ENCODE measurements at regions not wholly inside any gene's neighbourhood (a gene's known extent, or its start where the extent isn't known, plus 50 kb on each side); places are given as distances from the start of the nearest gene placed in this dataset.

- Histone ChIP-seq H3K36me3 (no peaks in the 10 kb centered on the region), H3K27ac (no peak overlapping the region), H3K4me3 (no peak overlapping the region), H3K4me1 (no peaks in the 10 kb centered on the region), H3K9me3 (no peaks in the 10 kb centered on the region), H3K27me3 (no peaks in the 10 kb centered on the region)
- TF ChIP-seq CTCF (IDR thresholded peaks at IDR 0.05) (no peak), POLR2A (IDR thresholded peaks at IDR 0.05) (no peak)
- no peak for DNase-seq
- intact Hi-C loops (cut with DNase I), result no loop called here
- WGBS, 2 donors, result 79 to 80% methylated on average over 5 of the region's 5 CpGs
Measured at GRCh38 chr3:115428841-115429240, 194.5 kb upstream of the GAP43 start.

GRCh38 chr3:115436767-115437301 is 186.5 kb upstream of the GAP43 start:
- Histone ChIP-seq H3K36me3 (no peaks in the 10 kb centered on the region), H3K27me3 (no peaks in the 10 kb centered on the region), H3K4me1 (no peaks in the 10 kb centered on the region), H3K4me3 (no peak overlapping the region), H3K27ac (no peak overlapping the region), H3K9me3 (no peaks in the 10 kb centered on the region)
- no peak for DNase-seq
- TF ChIP-seq POLR2A (IDR thresholded peaks at IDR 0.05), result no peak
- no peak for TF ChIP-seq CTCF (IDR thresholded peaks at IDR 0.05)
- WGBS, 2 donors, result 42 to 46% methylated on average over 5 of the region's 5 CpGs
- intact Hi-C loops (cut with DNase I), result no loop called here

GRCh38 chr3:115438799-115439198 is 184.5 kb upstream of the GAP43 start:
- no peaks in the 10 kb centered on the region for H3K27me3 ChIP-seq
- H3K4me1 ChIP-seq, result no peaks in the 10 kb centered on the region
- H3K9me3 ChIP-seq, result no peaks in the 10 kb centered on the region
- no peak for DNase-seq
- TF ChIP-seq POLR2A (IDR thresholded peaks at IDR 0.05) (no peak), CTCF (IDR thresholded peaks at IDR 0.05) (no peak)
- H3K4me3 ChIP-seq, result no peak overlapping the region
- no peaks in the 10 kb centered on the region for H3K36me3 ChIP-seq
- intact Hi-C loops (cut with DNase I), result no loop called here
- 61 to 76% methylated on average over 2 of the region's 2 CpGs for WGBS, 2 donors
- H3K27ac ChIP-seq, result no peak overlapping the region

- no peak for TF ChIP-seq POLR2A (IDR thresholded peaks at IDR 0.05)
- no peak for TF ChIP-seq CTCF (IDR thresholded peaks at IDR 0.05)
Measured at GRCh38 chr3:115445559-115445958, 177.8 kb upstream of the GAP43 start.

GRCh38 chr3:115448851-115449250 is 174.5 kb upstream of the GAP43 start:
- no peaks in the 10 kb centered on the region for H3K4me1 ChIP-seq
- no peaks in the 10 kb centered on the region for H3K27me3 ChIP-seq
- H3K4me3 ChIP-seq, result no peak overlapping the region
- TF ChIP-seq POLR2A (IDR thresholded peaks at IDR 0.05) (no peak), CTCF (IDR thresholded peaks at IDR 0.05) (no peak)
- H3K27ac ChIP-seq, result no peak overlapping the region
- DNase-seq, result no peak
- 35 to 43% methylated on average over 2 of the region's 2 CpGs for WGBS, 2 donors
- intact Hi-C loops (cut with DNase I), result no loop called here
- H3K9me3 ChIP-seq, result no peaks in the 10 kb centered on the region
- no peaks in the 10 kb centered on the region for H3K36me3 ChIP-seq

More at GRCh38 chr3:115445559-115445958, 177.8 kb upstream of the GAP43 start:
- Histone ChIP-seq H3K9me3 (no peaks in the 10 kb centered on the region), H3K27me3 (no peaks in the 10 kb centered on the region), H3K27ac (no peak overlapping the region), H3K4me3 (no peak overlapping the region), H3K36me3 (no peaks in the 10 kb centered on the region), H3K4me1 (no peaks in the 10 kb centered on the region)
- intact Hi-C loops (cut with DNase I), result no loop called here
- 86 to 88% methylated on average over 3 of the region's 3 CpGs for WGBS, 2 donors
- no peak for DNase-seq

Measured in esophagus squamous epithelium (tissue), 5 donors.